Activated T-helper 2 cell treated with anti-CD3 and anti-CD28 coated beads, Interferon-gamma antibody, Interleukin-2, Interleukin-4, amounts not matched to agents 10 μg/mL and 5 μg/mL and 100 μg/mL, durations not matched to agents 14 hours and 24 hours and 36 hours (primary cell): ENCODE measurements at regions not wholly inside any gene's neighbourhood (a gene's known extent, or its start where the extent isn't known, plus 50 kb on each side); places are given as distances from the start of the nearest gene placed in this dataset.
"Not testable (repeated sequence)": the region's sequence is repeated elsewhere in the genome, so short reads cannot be mapped to it uniquely, and the experiment has no call there.

Experiments
- DNase-seq: peaks from one replicate; pipeline ENCODE4 v3.0.0; 2021; ENCODE audit warnings: low spot score
- H3K27ac Mint-ChIP-seq: one replicate; pipeline ENCODE4 v1.8.0; 2021; ENCODE audit warnings: mixed read lengths
- H3K27me3 Mint-ChIP-seq: one replicate; pipeline ENCODE4 v1.8.0; 2021; ENCODE audit warnings: low read depth, mixed read lengths
- H3K36me3 Mint-ChIP-seq: one replicate; pipeline ENCODE4 v1.8.0; 2021; ENCODE audit warnings: low read depth, mixed read lengths
- H3K4me1 Mint-ChIP-seq: one replicate; pipeline ENCODE4 v1.8.0; 2021; ENCODE audit warnings: low read depth, mixed read lengths
- H3K4me3 Mint-ChIP-seq: one replicate; pipeline ENCODE4 v1.8.0; 2021; ENCODE audit warnings: low read depth, mild to moderate bottlenecking, moderate library complexity, mixed read lengths
- H3K9me3 Mint-ChIP-seq: one replicate; pipeline ENCODE4 v1.8.0; 2021; ENCODE audit warnings: mixed read lengths
- intact Hi-C: fragments of 100-400 bp; cut with micrococcal nuclease; formaldehyde crosslinking; loops from one replicate; pipeline ENCODE4 v1.15.1; 2023

DNA sequence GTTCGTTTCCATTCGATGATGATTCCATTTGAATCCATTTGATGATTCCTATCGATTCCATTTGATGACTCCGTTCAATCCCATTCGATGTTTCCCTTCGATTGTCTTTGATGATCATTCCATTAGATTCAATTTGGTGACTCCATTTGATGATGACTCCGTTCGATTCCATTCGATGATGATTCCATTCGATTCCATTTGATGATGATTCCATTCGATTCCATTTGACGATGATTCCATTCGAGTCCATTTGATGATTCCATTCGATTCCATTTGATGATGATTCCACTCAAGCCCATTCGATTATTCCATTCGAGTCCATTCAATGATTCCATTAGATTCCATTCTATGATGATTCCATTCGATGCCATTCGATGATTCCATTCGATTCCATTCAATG, 2730.6 kb downstream of the RPIA start:
- peaks cover 30% of the 10 kb centered on the region for H3K9me3 Mint-ChIP-seq
- H3K27ac Mint-ChIP-seq, intact Hi-C loops: not testable (repeated sequence)

DNA sequence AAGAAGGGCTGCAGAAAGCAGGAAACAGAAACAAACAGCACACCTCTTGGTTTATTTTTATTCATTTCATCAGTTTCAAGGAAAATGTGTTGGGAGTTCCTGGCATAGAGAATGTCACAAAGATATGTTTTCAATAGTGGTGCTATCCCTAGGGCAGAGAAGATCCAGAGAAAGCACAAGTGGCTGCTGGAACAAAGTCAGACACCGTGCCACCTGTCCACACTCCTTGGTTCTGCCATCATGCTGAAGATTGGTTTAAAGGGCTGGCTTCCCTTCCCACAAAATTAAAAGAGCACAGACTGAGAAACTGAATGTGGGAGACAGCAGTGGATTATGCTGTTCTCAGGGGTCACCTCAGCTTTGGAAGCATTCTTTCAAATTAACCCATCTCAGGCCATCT, 2735.7 kb downstream of the RPIA start:
- H3K36me3 Mint-ChIP-seq, H3K27ac Mint-ChIP-seq, H3K27me3 Mint-ChIP-seq, H3K4me3 Mint-ChIP-seq, DNase-seq, H3K4me1 Mint-ChIP-seq, intact Hi-C loops: not testable (repeated sequence)
- H3K9me3 Mint-ChIP-seq, result peaks cover 14% of the 10 kb centered on the region

More for the DNA sequence above, 2730.6 kb downstream of the RPIA start:
- not testable (repeated sequence) for H3K4me3 Mint-ChIP-seq, H3K27me3 Mint-ChIP-seq, H3K4me1 Mint-ChIP-seq, DNase-seq
- peaks cover 15% of the 10 kb centered on the region for H3K36me3 Mint-ChIP-seq

DNA sequence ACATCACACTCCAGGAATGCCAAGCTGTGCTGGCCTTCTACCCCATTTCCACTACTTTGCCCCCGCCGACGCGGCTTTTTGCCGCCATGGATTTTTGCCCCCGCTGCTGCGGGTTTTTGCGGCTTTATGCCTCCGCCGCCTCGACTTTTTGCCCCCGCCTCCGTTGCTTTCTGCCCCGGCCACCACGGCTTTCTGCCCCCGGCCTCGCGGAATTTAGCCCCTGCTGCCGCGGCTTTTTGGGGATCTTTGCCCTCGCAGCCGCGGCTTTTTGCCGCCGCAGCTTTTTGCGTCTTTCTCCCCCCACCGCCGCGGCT, 2750.4 kb downstream of the RPIA start:
- H3K27me3 Mint-ChIP-seq, H3K4me3 Mint-ChIP-seq, DNase-seq, H3K4me1 Mint-ChIP-seq, H3K9me3 Mint-ChIP-seq, intact Hi-C loops, H3K36me3 Mint-ChIP-seq, H3K27ac Mint-ChIP-seq: not testable (repeated sequence)

- H3K9me3 Mint-ChIP-seq, result peaks cover 7% of the 10 kb centered on the region
- H3K36me3 Mint-ChIP-seq, result no peaks in the 10 kb centered on the region
- DNase-seq, result no peak
- H3K27ac Mint-ChIP-seq, result no peak overlapping the region
- intact Hi-C loops, result no loop called here
- no peak overlapping the region for H3K4me3 Mint-ChIP-seq
- H3K4me1 Mint-ChIP-seq, result no peaks in the 10 kb centered on the region
- H3K27me3 Mint-ChIP-seq, result peaks cover 6% of the 10 kb centered on the region
These were observed 2750.9 kb downstream of the RPIA start for GRCh38 chr2:91442246-91442905.

GRCh38 chr2:91442906-91443729, 2751.6 kb downstream of the RPIA start:
- DNase-seq, H3K4me1 Mint-ChIP-seq, H3K4me3 Mint-ChIP-seq, H3K27me3 Mint-ChIP-seq, H3K36me3 Mint-ChIP-seq, H3K9me3 Mint-ChIP-seq, H3K27ac Mint-ChIP-seq, intact Hi-C loops: not testable (repeated sequence)

DNA sequence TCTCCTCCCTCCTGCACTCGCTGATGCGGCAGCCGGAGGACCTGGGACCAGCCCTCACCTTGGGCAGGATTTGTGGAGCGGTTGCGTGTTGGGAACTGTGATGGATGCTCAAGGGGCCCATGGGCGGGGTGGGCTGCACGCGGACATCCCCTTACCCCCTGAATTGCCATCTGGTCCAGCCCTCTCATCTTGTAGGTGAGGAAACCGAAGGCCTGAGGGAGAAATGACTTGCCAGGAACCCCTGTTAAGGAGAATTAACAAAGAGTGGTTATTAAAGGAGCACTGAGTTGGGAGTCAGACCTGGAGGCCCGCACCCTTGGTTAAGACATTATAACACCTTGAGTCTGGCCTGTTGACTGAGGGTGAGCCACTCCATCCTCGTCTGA, 2752.2 kb downstream of the RPIA start:
- H3K4me1 Mint-ChIP-seq, H3K36me3 Mint-ChIP-seq, DNase-seq, H3K4me3 Mint-ChIP-seq, H3K9me3 Mint-ChIP-seq, H3K27ac Mint-ChIP-seq, intact Hi-C loops, H3K27me3 Mint-ChIP-seq: not testable (repeated sequence)

DNA sequence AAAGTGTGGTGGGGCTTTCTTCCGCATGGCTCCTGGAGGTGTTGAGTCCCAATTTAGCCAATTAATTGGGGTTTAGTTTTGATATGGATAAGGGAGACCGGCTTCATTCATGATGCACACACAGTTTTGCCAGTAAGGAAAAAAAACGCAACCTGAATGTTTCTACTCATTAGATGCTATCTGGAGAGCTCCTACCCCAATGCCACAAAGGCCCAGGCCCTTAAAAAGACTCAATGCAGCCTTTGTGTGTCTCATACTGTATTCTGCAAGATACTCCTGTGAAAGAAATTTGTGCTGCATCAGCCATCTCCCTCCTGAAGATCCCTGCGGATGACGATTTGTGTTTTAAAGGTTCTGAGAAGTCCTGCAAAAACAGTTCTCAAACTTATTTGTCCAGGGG, 2754.2 kb downstream of the RPIA start:
- H3K9me3 Mint-ChIP-seq, H3K27ac Mint-ChIP-seq, H3K4me3 Mint-ChIP-seq, intact Hi-C loops, H3K36me3 Mint-ChIP-seq, H3K4me1 Mint-ChIP-seq, H3K27me3 Mint-ChIP-seq, DNase-seq: not testable (repeated sequence)

DNA sequence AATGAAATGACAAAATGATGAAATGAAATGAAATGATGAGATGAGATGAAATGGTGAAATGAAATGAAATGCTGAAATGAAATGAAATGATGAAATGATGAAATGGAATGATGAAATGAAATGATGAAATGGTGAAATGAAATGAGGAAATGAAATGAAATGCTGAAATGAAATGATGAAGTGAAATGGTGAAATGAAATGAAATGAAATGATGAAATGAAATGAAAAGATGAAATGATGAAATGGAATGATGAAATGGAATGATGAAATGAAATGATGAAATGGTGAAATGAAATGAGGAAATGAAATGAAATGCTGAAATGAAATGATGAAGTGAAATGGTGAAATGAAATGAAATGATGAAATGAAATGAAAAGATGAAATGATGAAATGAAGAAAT, 2755.0 kb downstream of the RPIA start:
- intact Hi-C loops, H3K9me3 Mint-ChIP-seq, H3K4me3 Mint-ChIP-seq, H3K27me3 Mint-ChIP-seq, DNase-seq, H3K36me3 Mint-ChIP-seq, H3K27ac Mint-ChIP-seq, H3K4me1 Mint-ChIP-seq: not testable (repeated sequence)

- DNase-seq, H3K27me3 Mint-ChIP-seq, H3K4me1 Mint-ChIP-seq, H3K9me3 Mint-ChIP-seq, H3K36me3 Mint-ChIP-seq, H3K27ac Mint-ChIP-seq, H3K4me3 Mint-ChIP-seq, intact Hi-C loops: not testable (repeated sequence)
These were observed 2755.4 kb downstream of the RPIA start for GRCh38 chr2:91446915-91447314.

DNA sequence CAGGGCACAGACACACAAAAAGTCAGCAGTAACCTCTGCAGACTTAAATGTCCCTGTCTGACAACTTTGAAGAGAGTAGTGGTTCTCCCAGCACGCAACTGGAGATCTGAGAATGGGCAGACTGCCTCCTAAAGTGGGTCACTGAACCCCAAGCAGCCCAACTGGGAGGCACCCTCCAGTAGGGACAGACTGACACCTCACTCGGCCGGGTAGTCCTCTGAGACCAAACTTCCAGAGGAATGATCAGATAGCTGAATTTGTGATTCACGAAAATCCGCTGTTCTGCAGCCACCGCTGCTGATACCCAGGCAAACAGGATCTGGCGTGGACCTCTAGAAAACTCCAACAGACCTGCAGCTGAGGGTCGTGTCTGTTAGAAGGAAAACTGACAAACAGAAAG, 2756.0 kb downstream of the RPIA start:
- H3K36me3 Mint-ChIP-seq, DNase-seq, H3K9me3 Mint-ChIP-seq, H3K27me3 Mint-ChIP-seq, H3K4me1 Mint-ChIP-seq, H3K4me3 Mint-ChIP-seq, intact Hi-C loops, H3K27ac Mint-ChIP-seq: not testable (repeated sequence)

DNA sequence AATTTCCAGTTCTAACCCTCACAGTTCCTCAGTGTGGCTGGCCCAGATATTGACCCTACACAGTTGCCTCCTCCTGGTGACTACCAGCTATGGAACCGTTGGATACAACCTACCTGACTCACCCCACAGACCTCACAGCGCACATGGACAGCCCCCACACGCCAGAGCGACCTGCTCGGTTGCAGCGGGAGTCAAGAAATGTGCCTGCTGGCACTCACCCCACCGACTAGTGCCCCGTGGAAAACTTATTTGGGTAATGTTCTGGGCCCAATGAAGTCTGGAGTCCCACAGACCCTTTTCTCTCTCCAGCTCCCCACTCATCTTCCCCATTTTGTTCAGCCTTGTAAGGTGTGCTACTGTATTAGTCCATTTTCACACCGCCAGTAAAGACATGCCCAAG, 2770.8 kb downstream of the RPIA start:
- H3K4me1 Mint-ChIP-seq, H3K27me3 Mint-ChIP-seq, DNase-seq, H3K4me3 Mint-ChIP-seq, H3K36me3 Mint-ChIP-seq, intact Hi-C loops, H3K9me3 Mint-ChIP-seq, H3K27ac Mint-ChIP-seq: not testable (repeated sequence)

DNA sequence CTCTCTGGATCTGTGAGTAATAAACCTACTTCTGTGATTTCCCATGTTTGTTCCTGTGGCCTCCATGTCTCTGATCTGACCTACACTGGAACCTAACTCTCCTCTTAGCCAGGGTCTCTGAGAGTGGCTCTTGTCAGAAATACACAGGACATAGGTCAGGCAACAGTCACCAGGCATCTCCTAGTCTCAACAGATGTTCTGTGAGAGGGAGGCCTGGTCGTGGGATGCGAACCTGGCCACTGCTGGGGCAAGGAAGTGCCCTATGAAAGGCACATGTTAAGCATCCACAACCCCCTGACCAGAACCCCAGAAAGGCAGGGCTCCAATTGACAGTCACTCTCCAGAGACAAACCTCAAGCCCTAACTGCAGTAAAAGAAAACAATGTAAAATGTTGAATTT, 2771.5 kb downstream of the RPIA start:
- H3K4me1 Mint-ChIP-seq, H3K27me3 Mint-ChIP-seq, H3K27ac Mint-ChIP-seq, DNase-seq, H3K4me3 Mint-ChIP-seq, H3K36me3 Mint-ChIP-seq, H3K9me3 Mint-ChIP-seq, intact Hi-C loops: not testable (repeated sequence)

GRCh38 chr2:91466780-91467363, 2775.4 kb downstream of the RPIA start:
- intact Hi-C loops, H3K4me3 Mint-ChIP-seq, DNase-seq, H3K27ac Mint-ChIP-seq, H3K27me3 Mint-ChIP-seq, H3K4me1 Mint-ChIP-seq, H3K36me3 Mint-ChIP-seq, H3K9me3 Mint-ChIP-seq: not testable (repeated sequence)
